HEK293T (cell line): ENCODE measurements at regions not wholly inside any gene's neighbourhood (a gene's known extent, or its start where the extent isn't known, plus 50 kb on each side); places are given as distances from the start of the nearest gene placed in this dataset.

Experiments
- ARNT ChIP-seq: fragments of 450-650 bp; IDR thresholded peaks from 2 replicates; pipeline ENCODE4 v1.6.1; 2017; ENCODE audit warnings: mild to moderate bottlenecking
- CTBP1 ChIP-seq: fragments of 450-650 bp; IDR thresholded peaks from 2 replicates; pipeline ENCODE4 v1.6.1; 2016; ENCODE audit warnings: borderline replicate concordance
- HDGF ChIP-seq: fragments of 450-650 bp; IDR thresholded peaks from 2 replicates; pipeline ENCODE4 v1.6.1; 2017; ENCODE audit warnings: antibody characterized with exemption, borderline replicate concordance
- NFRKB ChIP-seq: fragments of 450-650 bp; IDR thresholded peaks from 2 replicates; pipeline ENCODE4 v1.6.1; 2016; ENCODE audit warnings: mild to moderate bottlenecking, moderate library complexity
- SP1 ChIP-seq: fragments of 450-650 bp; IDR thresholded peaks from 2 replicates; pipeline ENCODE4 v1.6.1; 2017
- SUZ12 ChIP-seq: fragments of 450-650 bp; IDR thresholded peaks from 2 replicates; pipeline ENCODE4 v1.6.1; 2016; ENCODE audit warnings: mild to moderate bottlenecking
- TARDBP ChIP-seq: fragments of 450-650 bp; IDR thresholded peaks from 2 replicates; pipeline ENCODE4 v1.6.1; 2016
- ZNF384 ChIP-seq: fragments of 450-650 bp; IDR thresholded peaks from 2 replicates; pipeline ENCODE4 v1.6.1; 2016

- TF ChIP-seq NFRKB (no peak), CTBP1 (no peak), ZNF384 (no peak), SUZ12 (no peak), SP1 (no peak), TARDBP (no peak), ARNT (no peak), HDGF (no peak)
Measured at GRCh38 chr4:45939056-45939455, 184.8 kb downstream of the GABRG1 start.
